ENCODE measurements at regions not wholly inside any gene's neighbourhood (a gene's known extent, or its start where the extent isn't known, plus 50 kb on each side); places are given as distances from the start of the nearest gene placed in this dataset.

- Mint-ChIP-seq H3K9me3 (peaks cover 9% of the 10 kb centered on the region), H3K27ac (no peak overlapping the region), H3K4me3 (no peak overlapping the region), H3K4me1 (no peaks in the 10 kb centered on the region), H3K27me3 (ENCODE audit: insufficient read depth) (no peaks in the 10 kb centered on the region), H3K36me3 (ENCODE audit: low read depth) (no peaks in the 10 kb centered on the region)
- H3K4me1 ChIP-seq (ENCODE audit: control insufficient read depth, insufficient read depth, low read length): no peaks in the 10 kb centered on the region
- H3K36me3 ChIP-seq (ENCODE audit: control insufficient read depth, insufficient read depth, low read length): no peaks in the 10 kb centered on the region
- no peak overlapping the region for H3K9ac ChIP-seq (ENCODE audit: extremely low read depth, low read length, poor library complexity, severe bottlenecking)
- H3K27me3 ChIP-seq (ENCODE audit: control insufficient read depth, insufficient read depth, low read length, poor library complexity, severe bottlenecking): no peaks in the 10 kb centered on the region
- 80% methylated on average over 1 of the region's 1 CpG; no CpG with 5 or more reads in 1 of the 2 experiments for WGBS, 2 experiments (ENCODE audit: insufficient coverage in 1 of 2, insufficient read length in 1 of 2)
- no peak overlapping the region for H3K27ac ChIP-seq (ENCODE audit: low read depth, low read length)
- H3K9me3 ChIP-seq (ENCODE audit: control insufficient read depth, low read length): peaks cover under 1% of the 10 kb centered on the region
- no peak for DNase-seq
- TF ChIP-seq CTCF (conservative IDR thresholded peaks at IDR 0.05): no peak
- H3K4me3 ChIP-seq (ENCODE audit: low read length): no peak overlapping the region
These were observed 1360.0 kb downstream of the TECRL start for GRCh38 chr4:63049278-63049677.

GRCh38 chr4:63036159-63036866 is 1372.9 kb downstream of the TECRL start:
- no peak overlapping the region for H3K9ac ChIP-seq (ENCODE audit: extremely low read depth, low read length, poor library complexity, severe bottlenecking)
- Mint-ChIP-seq H3K36me3 (ENCODE audit: low read depth) (no peaks in the 10 kb centered on the region), H3K27me3 (ENCODE audit: insufficient read depth) (no peaks in the 10 kb centered on the region), H3K9me3 (no peaks in the 10 kb centered on the region), H3K27ac (no peak overlapping the region), H3K4me1 (peaks cover 2% of the 10 kb centered on the region), H3K4me3 (no peak overlapping the region)
- H3K4me1 ChIP-seq (ENCODE audit: control insufficient read depth, insufficient read depth, low read length): no peaks in the 10 kb centered on the region
- H3K27ac ChIP-seq (ENCODE audit: low read depth, low read length): no peak overlapping the region
- no peak for TF ChIP-seq CTCF (conservative IDR thresholded peaks at IDR 0.05)
- H3K4me3 ChIP-seq (ENCODE audit: low read length): no peak overlapping the region
- no peaks in the 10 kb centered on the region for H3K9me3 ChIP-seq (ENCODE audit: control insufficient read depth, low read length)
- no peaks in the 10 kb centered on the region for H3K27me3 ChIP-seq (ENCODE audit: control insufficient read depth, insufficient read depth, low read length, poor library complexity, severe bottlenecking)
- DNase-seq: no peak
- 88 to 93% methylated on average over 3 to 8 of the region's 8 CpGs for WGBS, 2 experiments (ENCODE audit: insufficient coverage in 1 of 2, insufficient read length in 1 of 2)
- no peaks in the 10 kb centered on the region for H3K36me3 ChIP-seq (ENCODE audit: control insufficient read depth, insufficient read depth, low read length)

DNA sequence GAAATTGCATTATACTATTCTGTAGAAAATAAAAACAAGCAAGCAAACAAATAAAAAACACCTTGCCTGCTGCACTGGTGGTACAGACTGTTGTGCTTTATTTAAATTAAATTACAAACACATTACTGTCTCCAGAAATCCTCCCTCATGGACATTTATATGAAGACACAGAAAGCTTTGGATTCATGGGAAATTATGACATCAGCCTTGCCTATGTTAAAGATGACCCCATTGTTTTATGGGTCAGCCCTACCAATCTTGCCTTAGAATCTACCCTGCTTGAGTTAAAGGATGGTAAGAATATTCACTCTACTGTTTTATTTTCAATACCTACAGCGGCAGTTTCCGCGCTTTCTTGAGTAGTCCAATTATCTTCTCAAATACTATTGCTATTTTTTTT is 1379.9 kb downstream of the TECRL start:
- no peak overlapping the region for H3K27ac ChIP-seq (ENCODE audit: low read depth, low read length)
- Mint-ChIP-seq H3K4me3 (no peak overlapping the region), H3K27me3 (ENCODE audit: insufficient read depth) (no peaks in the 10 kb centered on the region), H3K9me3 (no peaks in the 10 kb centered on the region), H3K4me1 (peaks cover 2% of the 10 kb centered on the region), H3K36me3 (ENCODE audit: low read depth) (no peaks in the 10 kb centered on the region), H3K27ac (no peak overlapping the region)
- H3K9ac ChIP-seq (ENCODE audit: extremely low read depth, low read length, poor library complexity, severe bottlenecking): no peak overlapping the region
- 94% methylated on average over 3 of the region's 3 CpGs; no CpG with 5 or more reads in 1 of the 2 experiments for WGBS, 2 experiments (ENCODE audit: insufficient coverage in 1 of 2, insufficient read length in 1 of 2)
- H3K4me1 ChIP-seq (ENCODE audit: control insufficient read depth, insufficient read depth, low read length): no peaks in the 10 kb centered on the region
- TF ChIP-seq CTCF (conservative IDR thresholded peaks at IDR 0.05): no peak
- no peak overlapping the region for H3K4me3 ChIP-seq (ENCODE audit: low read length)
- DNase-seq: no peak
- no peaks in the 10 kb centered on the region for H3K27me3 ChIP-seq (ENCODE audit: control insufficient read depth, insufficient read depth, low read length, poor library complexity, severe bottlenecking)
- no peaks in the 10 kb centered on the region for H3K36me3 ChIP-seq (ENCODE audit: control insufficient read depth, insufficient read depth, low read length)
- no peaks in the 10 kb centered on the region for H3K9me3 ChIP-seq (ENCODE audit: control insufficient read depth, low read length)
